PC-3 (cell line): ENCODE measurements at regions not wholly inside any gene's neighbourhood (a gene's known extent, or its start where the extent isn't known, plus 50 kb on each side); places are given as distances from the start of the nearest gene placed in this dataset.

Source experiments
- ATAC-seq: fragments of 200-7000 bp; cut with Tn5 transposase; 2 replicates; pipeline ENCODE4 v1.9.1; 2020; ENCODE audit warnings: mild to moderate bottlenecking, moderate library complexity
- BruUV-seq: library from RNA; stranded (reverse); fragments of 400-500 nt; replicated peaks from 2 replicates; lab custom pipeline; 2021; lab: Mats Ljungman, UMichigan
- CTCF ChIA-PET: fragments of 300-600 bp; sonication (Branson Sonifier 250); formaldehyde crosslinking; loops from one replicate; lab custom pipeline; 2022; ENCODE audit warnings: antibody characterized with exemption; lab: Charles Lee
- POLR2A ChIA-PET: fragments of 300-600 bp; sonication (Branson Sonifier 250); formaldehyde crosslinking; loops from one replicate; lab custom pipeline; 2022; ENCODE audit warnings: antibody characterized with exemption; ENCODE audit not compliant: unreplicated experiment; lab: Charles Lee
- DNase-seq: peaks from one replicate; pipeline ENCODE4 v3.0.0-alpha.2; 2015
- H2AFZ ChIP-seq: fragments of 300-600 bp; sonication (generic); 2 replicates; pipeline ENCODE4 v1.6.0; 2016; ENCODE audit warnings: antibody characterized with exemption, low read length
- H3F3A ChIP-seq: fragments of 300-600 bp; sonication (generic); one replicate; pipeline ENCODE4 v1.6.0; 2017; ENCODE audit warnings: antibody characterized with exemption, low read length, control low read depth, mild to moderate bottlenecking; ENCODE audit not compliant: unreplicated experiment
- H3K27ac ChIP-seq: fragments of 300-600 bp; sonication (generic); 2 replicates; pipeline ENCODE4 v1.5.1; 2016; ENCODE audit warnings: mild to moderate bottlenecking, low read length
- H3K27me3 ChIP-seq: fragments of 300-600 bp; sonication (generic); 2 replicates; pipeline ENCODE4 v1.6.1; 2016; ENCODE audit warnings: low read length, mixed read lengths
- H3K36me3 ChIP-seq: fragments of 300-600 bp; sonication (generic); 2 replicates; pipeline ENCODE4 v1.6.1; 2016; ENCODE audit warnings: low read depth, mixed run types, low read length, mixed read lengths
- H3K4me1 ChIP-seq: fragments of 300-600 bp; sonication (generic); 2 replicates; pipeline ENCODE4 v1.5.1; 2016; ENCODE audit warnings: low read length; ENCODE audit not compliant: insufficient read depth
- H3K4me2 ChIP-seq: fragments of 300-600 bp; sonication (generic); 2 replicates; pipeline ENCODE4 v1.6.0; 2016; ENCODE audit warnings: low read length
- H3K4me3 ChIP-seq: fragments of 300-600 bp; sonication (generic); 2 replicates; pipeline ENCODE4 v1.5.1; 2016; ENCODE audit warnings: mild to moderate bottlenecking, low read length, mixed read lengths
- H3K79me2 ChIP-seq: fragments of 300-600 bp; sonication (generic); 2 replicates; pipeline ENCODE4 v1.6.1; 2017; ENCODE audit warnings: low read length, mixed read lengths
- H3K9ac ChIP-seq: fragments of 300-600 bp; sonication (generic); 2 replicates; pipeline ENCODE4 v1.6.0; 2016; ENCODE audit warnings: mild to moderate bottlenecking, low read length
- H3K9me2 ChIP-seq: fragments of 300-600 bp; sonication (generic); replicated peaks from 2 replicates; pipeline ENCODE4 v1.6.1; 2016; ENCODE audit warnings: mixed run types, low read length, mixed read lengths
- H3K9me3 ChIP-seq: fragments of 300-600 bp; sonication (generic); 2 replicates; pipeline ENCODE4 v1.6.1; 2016; ENCODE audit warnings: low read length, mixed read lengths
- H4K20me1 ChIP-seq: fragments of 300-600 bp; sonication (generic); 2 replicates; pipeline ENCODE4 v1.6.1; 2016; ENCODE audit warnings: low read length, mixed read lengths
- CTCF ChIP-seq: fragments of 300-600 bp; sonication (generic); conservative IDR thresholded peaks from 2 replicates; pipeline ENCODE4 v1.5.1; 2017; ENCODE audit warnings: antibody characterized with exemption, low read depth, mild to moderate bottlenecking, low read length
- EZH2 ChIP-seq: fragments of 300-600 bp; sonication (generic); IDR thresholded peaks from one replicate; pipeline ENCODE4 v1.6.1; 2017; ENCODE audit warnings: antibody characterized with exemption, mild to moderate bottlenecking, low read length; ENCODE audit not compliant: unreplicated experiment
- EZH2phosphoT487 ChIP-seq: fragments of 300-600 bp; sonication (generic); IDR thresholded peaks from 2 replicates; pipeline ENCODE4 v1.6.1; 2018; ENCODE audit warnings: mild to moderate bottlenecking, antibody characterized with exemption, low read length, borderline replicate concordance
- intact Hi-C: fragments of 100-400 bp; cut with micrococcal nuclease; formaldehyde crosslinking; loops from 2 replicates; pipeline ENCODE4 v1.9.0; 2023

DNA sequence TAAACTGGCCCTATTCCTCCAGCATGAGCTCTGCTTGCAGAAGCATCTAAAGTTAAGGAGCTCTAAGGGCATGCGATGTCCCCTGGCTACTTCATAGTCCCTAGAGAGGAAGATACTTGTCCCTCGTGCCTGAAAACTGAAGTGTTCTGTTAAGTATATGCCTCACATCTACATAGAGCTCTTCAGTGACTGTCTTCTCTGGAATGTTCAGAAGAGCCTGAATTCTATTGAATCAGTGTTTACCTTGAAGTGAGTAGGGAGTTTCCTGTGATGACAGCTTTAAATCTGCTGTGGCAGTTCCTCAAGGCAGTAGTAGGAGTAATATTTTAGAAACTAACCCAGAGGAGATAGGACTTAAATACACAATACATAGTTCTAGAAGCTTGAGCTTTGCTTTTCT lies 111.2 kb downstream of the ZNF518B start:
- Histone ChIP-seq H3K4me2 (no peak overlapping the region), H3K27me3 (no peaks in the 10 kb centered on the region), H3K27ac (no peak overlapping the region), H3K4me1 (no peaks in the 10 kb centered on the region), H3K9ac (no peak overlapping the region), H2AFZ (no peak overlapping the region), H3K9me3 (no peaks in the 10 kb centered on the region), H3K9me2 (no peaks in the 10 kb centered on the region), H3K79me2 (no peaks in the 10 kb centered on the region), H4K20me1 (no peaks in the 10 kb centered on the region), H3K36me3 (no peaks in the 10 kb centered on the region), H3F3A (no peaks in the 10 kb centered on the region), H3K4me3 (no peak overlapping the region)
- peak; percentile 34 for DNase-seq
- POLR2A ChIA-PET: interaction anchor here (0.6 kb wide), 1 partner anchor 191 kb away, joined by 3 read pairs; no protein-coding TSS in a partner anchor
- BruUV-seq: no TSS peak
- TF ChIP-seq CTCF (no peak), EZH2phosphoT487 (no peak), EZH2 (no peak)
- intact Hi-C loops: no loop called here
- CTCF ChIA-PET: no interaction called here
- ATAC-seq: no peak

DNA sequence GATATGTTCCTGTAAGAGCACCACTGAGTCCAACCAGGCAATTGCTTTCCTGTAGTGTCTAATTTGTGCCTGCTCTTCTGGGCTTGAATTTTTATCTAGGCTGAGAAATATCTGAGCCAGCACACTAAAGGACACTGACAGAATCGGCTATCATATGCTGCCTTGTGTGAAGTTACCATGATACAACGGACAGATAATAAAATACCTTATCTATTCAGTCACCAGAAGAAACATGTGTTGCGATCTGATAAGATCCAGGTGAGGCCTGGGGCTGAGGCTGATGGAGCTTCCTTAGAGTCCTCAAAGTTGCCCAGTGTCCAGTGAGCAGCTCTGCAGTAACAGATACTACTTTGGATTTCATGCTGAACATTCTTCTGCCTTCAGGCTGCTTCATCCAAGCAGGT lies 111.8 kb downstream of the ZNF518B start:
- H3K4me3 ChIP-seq: no peak overlapping the region
- no peaks in the 10 kb centered on the region for H3K9me2 ChIP-seq
- H2AFZ ChIP-seq: no peak overlapping the region
- no peak overlapping the region for H3K9ac ChIP-seq
- H3K9me3 ChIP-seq: no peaks in the 10 kb centered on the region
- no peaks in the 10 kb centered on the region for H3K36me3 ChIP-seq
- ATAC-seq (no peak), DNase-seq (no peak)
- H3K79me2 ChIP-seq: no peaks in the 10 kb centered on the region
- TF ChIP-seq EZH2: no peak
- no peak for TF ChIP-seq CTCF
- no peak for TF ChIP-seq EZH2phosphoT487
- ChIA-PET CTCF (no interaction called here), POLR2A (no interaction called here)
- intact Hi-C loops: no loop called here
- H3K4me1 ChIP-seq: no peaks in the 10 kb centered on the region
- H3K27ac ChIP-seq: no peak overlapping the region
- no peaks in the 10 kb centered on the region for H3K27me3 ChIP-seq
- H3K4me2 ChIP-seq: no peak overlapping the region
- H3F3A ChIP-seq: no peaks in the 10 kb centered on the region
- BruUV-seq: no TSS peak
- H4K20me1 ChIP-seq: no peaks in the 10 kb centered on the region

DNA sequence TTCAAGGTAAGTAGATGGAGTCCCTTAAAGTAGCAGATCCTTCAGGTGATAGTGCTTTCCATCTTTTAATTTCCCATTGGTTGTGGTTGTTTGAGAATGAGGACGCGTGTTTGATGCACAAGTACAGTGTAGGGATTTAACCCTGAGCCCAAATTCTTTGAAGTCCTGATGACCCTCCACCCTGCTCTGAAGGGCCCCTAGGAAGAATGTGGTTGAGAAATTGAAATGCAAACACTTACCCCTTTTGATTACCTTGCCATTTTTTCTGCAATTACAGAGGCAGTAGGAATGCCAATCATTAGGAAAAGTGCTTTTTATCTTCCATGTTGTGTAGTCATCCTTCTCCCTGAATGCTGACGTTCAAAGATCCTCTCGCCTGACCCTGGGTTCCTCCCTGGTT lies 112.4 kb downstream of the ZNF518B start:
- Histone ChIP-seq H3K27ac (no peak overlapping the region), H3K79me2 (no peaks in the 10 kb centered on the region), H3K4me1 (no peaks in the 10 kb centered on the region), H3K9ac (no peak overlapping the region), H3K4me2 (no peak overlapping the region), H3K36me3 (no peaks in the 10 kb centered on the region), H4K20me1 (no peaks in the 10 kb centered on the region), H3K4me3 (no peak overlapping the region), H3F3A (no peaks in the 10 kb centered on the region), H2AFZ (no peak overlapping the region), H3K9me2 (no peaks in the 10 kb centered on the region), H3K9me3 (no peaks in the 10 kb centered on the region), H3K27me3 (no peaks in the 10 kb centered on the region)
- ChIA-PET CTCF (no interaction called here), POLR2A (no interaction called here)
- no TSS peak for BruUV-seq
- DNase-seq (no peak), ATAC-seq (no peak)
- TF ChIP-seq CTCF: no peak
- TF ChIP-seq EZH2phosphoT487: no peak
- no peak for TF ChIP-seq EZH2
- intact Hi-C loops: no loop called here
